ENCODE measurements at regions not wholly inside any gene's neighbourhood (a gene's known extent, or its start where the extent isn't known, plus 50 kb on each side); places are given as distances from the start of the nearest gene placed in this dataset.

GRCh38 chr6:21868226-21868625 lies 274.7 kb downstream of the SOX4 start:
- DNase-seq (ENCODE audit: extremely low spot score) = no peak
- Histone ChIP-seq H3K9me3 (no peaks in the 10 kb centered on the region), H3K4me3 (no peak overlapping the region), H3K27ac (replicated peaks in 1 of 4) (no peak overlapping the region), H3K4me1 (peaks cover 0 to 4% (median 1%) of the 10 kb centered on the region in 4 donors), H3K36me3 (no peaks in the 10 kb centered on the region), H3K27me3 (no peaks in the 10 kb centered on the region)
- WGBS = 68% methylated on average over 2 of the region's 2 CpGs
- TF ChIP-seq EP300 (IDR thresholded peaks at IDR 0.05) = no peak
- TF ChIP-seq POLR2AphosphoS5 (IDR thresholded peaks at IDR 0.05) = no peak
- TF ChIP-seq POLR2A (IDR thresholded peaks at IDR 0.05; ENCODE audit: low read depth) = no peak
- TF ChIP-seq, protein P1, sequence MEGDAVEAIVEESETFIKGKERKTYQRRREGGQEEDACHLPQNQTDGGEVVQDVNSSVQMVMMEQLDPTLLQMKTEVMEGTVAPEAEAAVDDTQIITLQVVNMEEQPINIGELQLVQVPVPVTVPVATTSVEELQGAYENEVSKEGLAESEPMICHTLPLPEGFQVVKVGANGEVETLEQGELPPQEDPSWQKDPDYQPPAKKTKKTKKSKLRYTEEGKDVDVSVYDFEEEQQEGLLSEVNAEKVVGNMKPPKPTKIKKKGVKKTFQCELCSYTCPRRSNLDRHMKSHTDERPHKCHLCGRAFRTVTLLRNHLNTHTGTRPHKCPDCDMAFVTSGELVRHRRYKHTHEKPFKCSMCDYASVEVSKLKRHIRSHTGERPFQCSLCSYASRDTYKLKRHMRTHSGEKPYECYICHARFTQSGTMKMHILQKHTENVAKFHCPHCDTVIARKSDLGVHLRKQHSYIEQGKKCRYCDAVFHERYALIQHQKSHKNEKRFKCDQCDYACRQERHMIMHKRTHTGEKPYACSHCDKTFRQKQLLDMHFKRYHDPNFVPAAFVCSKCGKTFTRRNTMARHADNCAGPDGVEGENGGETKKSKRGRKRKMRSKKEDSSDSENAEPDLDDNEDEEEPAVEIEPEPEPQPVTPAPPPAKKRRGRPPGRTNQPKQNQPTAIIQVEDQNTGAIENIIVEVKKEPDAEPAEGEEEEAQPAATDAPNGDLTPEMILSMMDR (IDR thresholded peaks at IDR 0.05) = no peak
- intact Hi-C loops (cut with DNase I) = no loop called here

DNA sequence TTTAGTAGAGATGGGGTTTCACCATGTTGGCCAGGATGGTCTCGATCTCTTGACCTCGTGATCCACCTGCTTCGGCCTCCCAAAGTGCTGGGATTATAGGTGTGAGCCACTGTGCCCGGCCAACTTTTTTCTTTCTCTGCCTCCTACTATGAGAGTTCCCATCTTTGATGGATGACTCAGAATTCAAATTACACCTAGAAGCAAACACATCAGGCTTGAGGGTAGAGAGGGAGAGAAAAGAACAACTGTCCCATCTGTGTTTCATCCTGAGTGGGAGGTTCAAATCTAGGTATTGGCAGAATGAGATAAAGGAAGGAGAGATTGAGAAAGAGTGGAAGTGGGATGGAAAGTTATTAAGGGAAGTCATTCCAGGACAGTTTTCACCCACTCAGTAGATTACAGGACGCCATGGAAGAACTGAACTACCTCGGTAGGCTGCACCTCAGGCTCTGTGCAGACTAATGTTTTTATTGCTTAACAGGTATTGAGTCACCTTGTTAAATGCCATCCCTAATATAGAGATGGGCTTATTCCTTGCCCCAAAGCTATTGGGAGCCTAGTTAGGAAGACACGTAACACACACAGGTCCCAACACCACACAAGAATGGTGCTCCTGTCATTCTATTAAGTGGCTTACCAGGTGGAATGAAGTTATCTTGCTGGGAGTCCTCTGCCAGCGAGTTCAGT lies 275.7 kb downstream of the SOX4 start:
- Histone ChIP-seq H3K4me3 (no peak overlapping the region), H3K36me3 (no peaks in the 10 kb centered on the region), H3K27me3 (no peaks in the 10 kb centered on the region), H3K27ac (replicated peaks in 1 of 4) (no peak overlapping the region), H3K9me3 (no peaks in the 10 kb centered on the region), H3K4me1 (peaks cover 0 to 6% (median 2%) of the 10 kb centered on the region in 4 donors)
- 95% methylated on average over 7 of the region's 8 CpGs for WGBS
- TF ChIP-seq EP300 (IDR thresholded peaks at IDR 0.05) (no peak), POLR2A (IDR thresholded peaks at IDR 0.05; ENCODE audit: low read depth) (no peak), POLR2AphosphoS5 (IDR thresholded peaks at IDR 0.05) (no peak)
- TF ChIP-seq, protein P1 (IDR thresholded peaks at IDR 0.05) = no peak
- DNase-seq (ENCODE audit: extremely low spot score) = no peak
- intact Hi-C loops (cut with DNase I) = no loop called here

- TF ChIP-seq, protein P1 (IDR thresholded peaks at IDR 0.05) = no peak
- TF ChIP-seq EP300 (IDR thresholded peaks at IDR 0.05) (no peak), POLR2A (IDR thresholded peaks at IDR 0.05; ENCODE audit: low read depth) (no peak), POLR2AphosphoS5 (IDR thresholded peaks at IDR 0.05) (no peak)
- DNase-seq (ENCODE audit: extremely low spot score) = no peak
- H3K4me1 ChIP-seq = peaks cover 0 to 6% (median 2%) of the 10 kb centered on the region in 4 donors
- WGBS = 87% methylated on average over 5 of the region's 5 CpGs
- H3K9me3 ChIP-seq = no peaks in the 10 kb centered on the region
- H3K4me3 ChIP-seq = no peak overlapping the region
- H3K27me3 ChIP-seq = no peaks in the 10 kb centered on the region
- intact Hi-C loops (cut with DNase I) = no loop called here
- H3K27ac ChIP-seq (replicated peaks in 1 of 4) = no peak overlapping the region
- no peaks in the 10 kb centered on the region for H3K36me3 ChIP-seq
Observed at GRCh38 chr6:21870076-21870730, 276.7 kb downstream of the SOX4 start.

GRCh38 chr6:21871831-21872230 lies 278.3 kb downstream of the SOX4 start:
- H3K9me3 ChIP-seq = no peaks in the 10 kb centered on the region
- no peaks in the 10 kb centered on the region for H3K36me3 ChIP-seq
- H3K27ac ChIP-seq (replicated peaks in 1 of 4) = no peak overlapping the region
- peaks cover 0 to 6% (median 2%) of the 10 kb centered on the region in 4 donors for H3K4me1 ChIP-seq
- 81% methylated on average over 5 of the region's 5 CpGs for WGBS
- no peak overlapping the region for H3K4me3 ChIP-seq
- no peaks in the 10 kb centered on the region for H3K27me3 ChIP-seq
- DNase-seq (ENCODE audit: extremely low spot score) = no peak
- no peak for TF ChIP-seq POLR2AphosphoS5 (IDR thresholded peaks at IDR 0.05)
- TF ChIP-seq, protein P1 (IDR thresholded peaks at IDR 0.05) = no peak
- no peak for TF ChIP-seq POLR2A (IDR thresholded peaks at IDR 0.05; ENCODE audit: low read depth)
- TF ChIP-seq EP300 (IDR thresholded peaks at IDR 0.05) = no peak
- intact Hi-C loops (cut with DNase I) = loop anchor here (1.0 kb wide), 1 partner anchor 41 kb away; no protein-coding TSS in a partner anchor

Data from esophagus muscularis mucosa (tissue), 4 donors.